GM12878 (cell line): ENCODE measurements at regions not wholly inside any gene's neighbourhood (a gene's known extent, or its start where the extent isn't known, plus 50 kb on each side); places are given as distances from the start of the nearest gene placed in this dataset.
"Not testable (repeated sequence)": the region's sequence is repeated elsewhere in the genome, so short reads cannot be mapped to it uniquely, and the experiment has no call there.

ENCODE experiments used
- FOXM1 ChIP-seq: IDR thresholded peaks from 2 replicates; pipeline ENCODE4 v1.6.1; 2012; ENCODE audit warnings: low read depth, mild to moderate bottlenecking, inconsistent platforms, low read length, moderate library complexity
- POLR2A ChIP-seq: IDR thresholded peaks from 2 replicates; pipeline ENCODE4 v1.6.1; 2011; ENCODE audit warnings: low read depth, mild to moderate bottlenecking, low read length

DNA sequence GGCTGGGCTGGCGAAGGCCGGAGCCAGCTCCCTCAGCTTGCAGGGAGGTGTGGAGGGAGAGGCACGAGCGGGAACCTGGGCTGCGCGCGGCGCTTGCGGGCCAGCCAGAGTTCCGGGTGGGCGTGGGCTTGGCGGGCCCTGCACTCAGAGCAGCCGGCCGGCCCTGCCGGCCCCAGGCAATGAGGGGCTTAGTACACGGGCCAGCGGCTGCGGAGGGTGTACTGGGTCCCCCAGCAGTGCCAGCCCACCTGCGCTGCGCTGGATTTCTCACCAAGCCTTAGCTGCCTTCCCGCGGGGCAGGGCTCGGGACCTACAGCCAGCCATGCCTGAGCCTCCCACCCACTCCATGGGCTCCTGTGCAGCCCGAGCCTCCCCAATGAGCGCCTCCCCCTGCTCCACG is 1021.4 kb downstream of the PLA2G4A start:
- TF ChIP-seq POLR2A, FOXM1: not testable (repeated sequence)
